H1 (cell line): ENCODE measurements at regions not wholly inside any gene's neighbourhood (a gene's known extent, or its start where the extent isn't known, plus 50 kb on each side); places are given as distances from the start of the nearest gene placed in this dataset.

Source experiments
- CTCF ChIA-PET: fragments of 300-600 bp; sonication (Branson Sonifier 250); formaldehyde crosslinking; loops from one replicate; lab custom pipeline; 2021; ENCODE audit not compliant: partially characterized antibody; lab: Charles Lee
- POLR2A ChIA-PET: fragments of 300-600 bp; sonication (Branson Sonifier 250); formaldehyde crosslinking; loops from one replicate; lab custom pipeline; 2021; ENCODE audit warnings: inconsistent platforms; ENCODE audit not compliant: partially characterized antibody; lab: Charles Lee
- DNase-seq, 2 experiments: peaks; one replicate each; pipeline versions ENCODE4 v3.0.0 to v3.0.0-alpha.2; 2010 to 2022; ENCODE audit warnings: low spot score in 2 of 2, low read depth in 1 of 2, mixed read lengths in 1 of 2
- FAIRE-seq: peaks from 2 replicates; lab custom pipeline; 2011; peaks lifted over from hg19 to GRCh38; lab: Jason Lieb, UNC
- H2AFZ ChIP-seq: 2 replicates; pipeline ENCODE4 v1.8.1; 2012; ENCODE audit warnings: low read length, inconsistent platforms
- H2AK5ac ChIP-seq: 2 replicates; pipeline ENCODE4 v1.6.1; 2013; ENCODE audit warnings: low read depth, low read length
- H2BK120ac ChIP-seq: replicated peaks from 2 replicates; pipeline ENCODE3; 2013; ENCODE audit warnings: low read depth, low read length, inconsistent platforms
- H2BK12ac ChIP-seq: 2 replicates; pipeline ENCODE4 v1.6.1; 2013; ENCODE audit warnings: low read depth, low read length
- H2BK15ac ChIP-seq: 2 replicates; pipeline ENCODE4 v1.6.1; 2013; ENCODE audit warnings: low read length
- H2BK20ac ChIP-seq: 2 replicates; pipeline ENCODE4 v1.6.1; 2013; ENCODE audit warnings: low read length
- H2BK5ac ChIP-seq: 2 replicates; pipeline ENCODE4 v1.6.1; 2013; ENCODE audit warnings: low read depth, low read length
- H3K14ac ChIP-seq: 2 replicates; pipeline ENCODE4 v1.6.1; 2013; ENCODE audit warnings: inconsistent platforms; ENCODE audit not compliant: insufficient read length
- H3K18ac ChIP-seq: 2 replicates; pipeline ENCODE4 v1.6.1; 2013; ENCODE audit warnings: low read length; ENCODE audit errors: extremely low read depth
- H3K23ac ChIP-seq: 2 replicates; pipeline ENCODE4 v1.6.1; 2013; ENCODE audit warnings: inconsistent platforms; ENCODE audit not compliant: insufficient read length
- H3K23me2 ChIP-seq: 2 replicates; pipeline ENCODE4 v1.6.1; 2013; ENCODE audit warnings: low read depth, low read length
- H3K27ac ChIP-seq: 2 replicates; pipeline ENCODE4 v1.6.1; 2011; ENCODE audit warnings: low read depth, low read length, inconsistent platforms
- H3K27me3 ChIP-seq, 4 experiments: replicated peaks in 1 of 4; 1 replicate in 1 of 4; 2 replicates in 3 of 4; pipeline versions ENCODE4 v1.6.1 to v1.8.1; 2011 to 2013; ENCODE audit warnings: low read length in 3 of 4, mild to moderate bottlenecking in 3 of 4, inconsistent platforms in 2 of 4, mixed read lengths in 2 of 4, moderate library complexity in 1 of 4; ENCODE audit not compliant: control insufficient read depth in 3 of 4, insufficient read depth in 3 of 4; ENCODE audit errors: extremely low read depth in 1 of 4
- H3K36me3 ChIP-seq, 4 experiments: 2 replicates each; pipeline versions ENCODE4 v1.6.1 to v1.8.1; 2011 to 2013; ENCODE audit warnings: mild to moderate bottlenecking in 4 of 4, low read length in 3 of 4, moderate library complexity in 2 of 4, control low read depth in 1 of 4, inconsistent platforms in 1 of 4; ENCODE audit not compliant: insufficient read depth in 4 of 4, control insufficient read depth in 2 of 4
- H3K4ac ChIP-seq: replicated peaks from 2 replicates; pipeline ENCODE3; 2013; ENCODE audit warnings: low read length, low read depth, mixed read lengths, inconsistent platforms; ENCODE audit not compliant: insufficient read length
- H3K4me1 ChIP-seq, 4 experiments: replicated peaks in 1 of 4; 1 replicate in 1 of 4; 2 replicates in 3 of 4; pipeline versions ENCODE4 v1.6.1 to v1.8.1; 2011 to 2013; ENCODE audit warnings: low read length in 3 of 4, inconsistent platforms in 2 of 4, mixed read lengths in 1 of 4; ENCODE audit not compliant: insufficient read depth in 4 of 4, control insufficient read depth in 3 of 4
- H3K4me2 ChIP-seq, 2 experiments: 2 replicates each; pipeline versions ENCODE4 v1.6.1 to v1.8.1; 2011 to 2013; ENCODE audit warnings: low read depth in 2 of 2, low read length in 2 of 2, control low read depth in 1 of 2, inconsistent platforms in 1 of 2, mild to moderate bottlenecking in 1 of 2; ENCODE audit not compliant: insufficient read depth in 1 of 2
- H3K4me3 ChIP-seq, 4 experiments: fragments of 200-600, 300-600 bp in 1 of 4; sonication (generic), shearing (Covaris generic), sonication (Bioruptor Twin) in 1 of 4; 2 replicates each; pipeline versions ENCODE4 v1.5.1 to v1.8.1; 2011 to 2016; ENCODE audit warnings: low read length in 4 of 4, low read depth in 3 of 4, control low read depth in 2 of 4, inconsistent platforms in 2 of 4, mild to moderate bottlenecking in 2 of 4, mixed read lengths in 1 of 4, moderate library complexity in 1 of 4; ENCODE audit not compliant: insufficient read depth in 2 of 4; ENCODE audit errors: extremely low read depth in 1 of 4
- H3K56ac ChIP-seq: replicated peaks from 2 replicates; pipeline ENCODE3; 2013; ENCODE audit warnings: low read depth, mild to moderate bottlenecking, mixed read lengths, low read length, inconsistent platforms; ENCODE audit not compliant: insufficient read length
- H3K79me1 ChIP-seq: 2 replicates; pipeline ENCODE4 v1.6.1; 2013; ENCODE audit warnings: low read depth, low read length, control low read depth
- H3K79me2 ChIP-seq, 2 experiments: 2 replicates each; pipeline versions ENCODE4 v1.6.1 to v1.8.1; 2012 to 2013; ENCODE audit warnings: low read length in 2 of 2, mild to moderate bottlenecking in 2 of 2, inconsistent platforms in 1 of 2; ENCODE audit not compliant: insufficient read depth in 2 of 2, control insufficient read depth in 1 of 2
- H3K9ac ChIP-seq, 4 experiments: replicated peaks in 1 of 4; 1 replicate in 1 of 4; 2 replicates in 3 of 4; pipeline versions ENCODE4 v1.6.1 to v1.8.1; 2011 to 2013; ENCODE audit warnings: low read depth in 3 of 4, low read length in 3 of 4, control low read depth in 2 of 4, mild to moderate bottlenecking in 2 of 4, moderate library complexity in 2 of 4, inconsistent platforms in 1 of 4; ENCODE audit errors: extremely low read depth in 1 of 4
- H3K9me3 ChIP-seq, 2 experiments: 2 replicates each; pipeline versions ENCODE4 v1.6.1 to v1.8.1; 2012 to 2013; ENCODE audit warnings: mild to moderate bottlenecking in 2 of 2, moderate library complexity in 2 of 2, control low read depth in 1 of 2, inconsistent platforms in 1 of 2, low read depth in 1 of 2, low read length in 1 of 2, mixed read lengths in 1 of 2; ENCODE audit not compliant: insufficient read depth in 2 of 2
- H4K20me1 ChIP-seq, 2 experiments: replicated peaks in 1 of 2; 2 replicates each; pipeline versions ENCODE3 to v1.8.1; 2011 to 2013; ENCODE audit warnings: inconsistent platforms in 2 of 2, low read length in 2 of 2, mild to moderate bottlenecking in 1 of 2; ENCODE audit not compliant: insufficient read depth in 2 of 2, control insufficient read depth in 1 of 2
- H4K5ac ChIP-seq: 2 replicates; pipeline ENCODE4 v1.6.1; 2013; ENCODE audit warnings: low read length, low read depth, mixed read lengths, inconsistent platforms; ENCODE audit not compliant: insufficient read length
- H4K8ac ChIP-seq: 2 replicates; pipeline ENCODE4 v1.8.0; 2013; ENCODE audit warnings: mild to moderate bottlenecking, moderate library complexity, low read length, inconsistent platforms; ENCODE audit not compliant: insufficient read depth; ENCODE audit errors: extremely low read depth
- H4K91ac ChIP-seq: replicated peaks from 2 replicates; pipeline ENCODE3; 2013; ENCODE audit warnings: low read length, mixed read lengths, inconsistent platforms; ENCODE audit not compliant: insufficient read length
- ATF2 ChIP-seq: IDR thresholded peaks from 2 replicates; pipeline ENCODE4 v1.6.1; 2012; ENCODE audit warnings: low read length, inconsistent platforms
- BCL11A ChIP-seq, 2 experiments: IDR thresholded peaks; one replicate each; pipeline ENCODE4 v1.6.1; 2011; ENCODE audit warnings: low read depth in 2 of 2, low read length in 2 of 2, mild to moderate bottlenecking in 2 of 2
- CBX5 ChIP-seq: fragments of 300-800, 300-1000 bp; sonication (generic); IDR thresholded peaks from 2 replicates; pipeline ENCODE4 v1.7.1; 2016; ENCODE audit warnings: antibody characterized with exemption, low read length, low read depth
- CBX8 ChIP-seq: fragments of 300-800, 300-1000 bp; sonication (generic); IDR thresholded peaks from 2 replicates; pipeline ENCODE4 v1.7.1; 2016; ENCODE audit warnings: low read depth, low read length, borderline replicate concordance
- CTBP2 ChIP-seq: IDR thresholded peaks from 2 replicates; pipeline ENCODE4 v1.7.0; 2011; ENCODE audit warnings: borderline replicate concordance, mild to moderate bottlenecking, moderate library complexity, mixed read lengths, low read length; ENCODE audit not compliant: insufficient read depth, insufficient read length
- HDAC2 ChIP-seq, 2 experiments: fragments of 300-600 bp in 1 of 2; sonication (generic) in 1 of 2; IDR thresholded peaks; 2 replicates each; pipeline ENCODE4 v1.6.1; 2011 to 2012; ENCODE audit warnings: low read depth in 2 of 2, low read length in 2 of 2, mild to moderate bottlenecking in 2 of 2, moderate library complexity in 2 of 2, borderline replicate concordance in 1 of 2, inconsistent platforms in 1 of 2
- JUND ChIP-seq: IDR thresholded peaks from 2 replicates; pipeline ENCODE4 v1.6.1; 2011; ENCODE audit warnings: mild to moderate bottlenecking, improper control_type of control experiment, low read length
- PHF8 ChIP-seq: fragments of 200-600 bp; sonication (generic); conservative IDR thresholded peaks from 2 replicates; pipeline ENCODE4 v1.7.1; 2012; ENCODE audit warnings: low read depth, mild to moderate bottlenecking, inconsistent platforms, low read length, moderate library complexity
- SIX5 ChIP-seq: IDR thresholded peaks from 2 replicates; pipeline ENCODE4 v1.6.1; 2011; ENCODE audit warnings: mild to moderate bottlenecking, low read depth, low read length
- SP1 ChIP-seq: IDR thresholded peaks from 2 replicates; pipeline ENCODE4 v1.6.1; 2011; ENCODE audit warnings: low read depth, low read length
- SP4 ChIP-seq: IDR thresholded peaks from 2 replicates; pipeline ENCODE4 v1.6.1; 2012; ENCODE audit warnings: low read length, inconsistent platforms
- SRF ChIP-seq: IDR thresholded peaks from 2 replicates; pipeline ENCODE4 v1.6.1; 2011; ENCODE audit warnings: mild to moderate bottlenecking, low read depth, low read length, moderate library complexity
- TAF1 ChIP-seq: IDR thresholded peaks from 2 replicates; pipeline ENCODE4 v1.6.1; 2011; ENCODE audit warnings: mild to moderate bottlenecking, low read depth, low read length
- TBP ChIP-seq: IDR thresholded peaks from 2 replicates; pipeline ENCODE4 v1.6.1; 2011; ENCODE audit warnings: low read depth, low read length, improper control_type of control experiment
- WGBS, 2 experiments: shearing (Covaris generic) in 1 of 2; methylation state at CpG; one replicate each; pipeline versions ENCODE4 v1.1.6 to v1.1.7; 2013 to 2015; ENCODE audit warnings: low lambda C conversion rate in 2 of 2, mixed read lengths in 2 of 2, inconsistent platforms in 1 of 2, low coverage in 1 of 2, missing lambda C conversion rate in 1 of 2; ENCODE audit not compliant: insufficient replicate concordance in 2 of 2, insufficient coverage in 1 of 2, insufficient read length in 1 of 2; ENCODE audit errors: extremely low coverage in 1 of 2, missing lambda C conversion rate in 1 of 2; 5-methylcytosine and 5-hydroxymethylcytosine counted together

- H2BK15ac ChIP-seq: no peak overlapping the region
- H3K4me2 ChIP-seq: no peak overlapping the region
- no peak for DNase-seq
- H3K27me3 ChIP-seq: no peaks in the 10 kb centered on the region
- no peak overlapping the region for H2BK5ac ChIP-seq
- no peak overlapping the region for H3K56ac ChIP-seq
- H3K23me2 ChIP-seq: no peaks in the 10 kb centered on the region
- ChIA-PET POLR2A (no interaction called here), CTCF (no interaction called here)
- H3K79me1 ChIP-seq: no peaks in the 10 kb centered on the region
- no peak overlapping the region for H2AK5ac ChIP-seq
- no peak overlapping the region for H2BK120ac ChIP-seq
- no peak overlapping the region for H4K5ac ChIP-seq
- H3K18ac ChIP-seq: no peak overlapping the region
- H3K36me3 ChIP-seq: peaks cover 0 to 2% (median 0%) of the 10 kb centered on the region in 4 experiments; a peak in 2 of 8 replicates
- H3K14ac ChIP-seq: no peak overlapping the region
- WGBS, 2 experiments: 85% methylated on average over 1 of the region's 1 CpG; no CpG with 5 or more reads in 1 of the 2 experiments
- no peak overlapping the region for H2AFZ ChIP-seq
- H3K4me1 ChIP-seq: no peaks in the 10 kb centered on the region
- no peak overlapping the region for H2BK12ac ChIP-seq
- no peaks in the 10 kb centered on the region for H3K9me3 ChIP-seq
- no peak overlapping the region for H3K9ac ChIP-seq
- H4K20me1 ChIP-seq: no peaks in the 10 kb centered on the region
- no peaks in the 10 kb centered on the region for H3K79me2 ChIP-seq
- no peak overlapping the region for H3K4me3 ChIP-seq
- no peak overlapping the region for H4K8ac ChIP-seq
- H3K27ac ChIP-seq: no peak overlapping the region
- H3K4ac ChIP-seq: no peak overlapping the region
- no peak overlapping the region for H3K23ac ChIP-seq
- no peak for TF ChIP-seq CBX8
- no peak for TF ChIP-seq SP1
- TF ChIP-seq CBX5: no peak
- TF ChIP-seq HDAC2 (IDR thresholded peaks at IDR 0.05; ENCODE audit: borderline replicate concordance in 1 of 2, low read depth in 2 of 2, low read length in 2 of 2): no peak
- no peak for TF ChIP-seq ATF2
- TF ChIP-seq CTBP2: no peak
- no peak for TF ChIP-seq SP4
- TF ChIP-seq BCL11A (IDR thresholded peaks at IDR 0.05; ENCODE audit: low read depth in 2 of 2, low read length in 2 of 2): no peak
- no peak for TF ChIP-seq JUND
- no peak for TF ChIP-seq TAF1
- no peak for TF ChIP-seq SIX5
- TF ChIP-seq SRF: no peak
- TF ChIP-seq TBP: no peak
- TF ChIP-seq PHF8: no peak
- H2BK20ac ChIP-seq: no peak overlapping the region
- no peak for FAIRE-seq
- no peak overlapping the region for H4K91ac ChIP-seq
Measured at GRCh38 chr5:107786424-107786823, 115.7 kb upstream of the EFNA5 start.
